ENCODE measurements at regions not wholly inside any gene's neighbourhood (a gene's known extent, or its start where the extent isn't known, plus 50 kb on each side); places are given as distances from the start of the nearest gene placed in this dataset.
"Not testable (repeated sequence)": the region's sequence is repeated elsewhere in the genome, so short reads cannot be mapped to it uniquely, and the experiment has no call there.

- DNase-seq, result peak; percentile 8
Observed at GRCh38 chr4:156146571-156146970, 192.9 kb upstream of the CTSO start.

- DNase-seq, result no peak
Observed at GRCh38 chr4:156144961-156145360, 191.3 kb upstream of the CTSO start.

GRCh38 chr4:156138781-156139280, 185.2 kb upstream of the CTSO start:
- no peak for DNase-seq

GRCh38 chr4:156137679-156138473, 184.2 kb upstream of the CTSO start:
- no peak for DNase-seq

GRCh38 chr4:156132196-156132595, 178.5 kb upstream of the CTSO start:
- no peak for DNase-seq

- no peak for DNase-seq
Observed at GRCh38 chr4:156128616-156129015, 174.9 kb upstream of the CTSO start.

GRCh38 chr4:156118507-156119220, 165.0 kb upstream of the CTSO start:
- DNase-seq, result no peak

- DNase-seq, result no peak
Observed at GRCh38 chr4:156117743-156118142, 164.1 kb upstream of the CTSO start.

- no peak for DNase-seq
Observed at GRCh38 chr4:156116991-156117390, 163.3 kb upstream of the CTSO start.

GRCh38 chr4:156113138-156113765, 159.6 kb upstream of the CTSO start:
- peak; percentile 28 for DNase-seq

- no peak for DNase-seq
Observed at GRCh38 chr4:156111686-156112085, 158.0 kb upstream of the CTSO start.

GRCh38 chr4:156109943-156110900, 156.6 kb upstream of the CTSO start:
- DNase-seq, result peak; percentile 79

- not testable (repeated sequence) for DNase-seq
Observed at GRCh38 chr4:156109087-156109486, 155.4 kb upstream of the CTSO start.

GRCh38 chr4:156103311-156103710, 149.6 kb upstream of the CTSO start:
- peak; percentile 40 for DNase-seq

- peak; percentile 52 for DNase-seq
Observed at GRCh38 chr4:156102411-156102810, 148.7 kb upstream of the CTSO start.

GRCh38 chr4:156101571-156101970, 147.9 kb upstream of the CTSO start:
- DNase-seq, result peak; percentile 40

GRCh38 chr4:156100651-156101050, 147.0 kb upstream of the CTSO start:
- DNase-seq, result no peak

GRCh38 chr4:156098805-156099204, 145.1 kb upstream of the CTSO start:
- DNase-seq, result no peak

- no peak for DNase-seq
Observed at GRCh38 chr4:156085100-156085499, 131.4 kb upstream of the CTSO start.

- DNase-seq, result no peak
Observed at GRCh38 chr4:156084373-156084772, 130.7 kb upstream of the CTSO start.

GRCh38 chr4:156073976-156074375, 120.3 kb upstream of the CTSO start:
- no peak for DNase-seq

- DNase-seq, result no peak
Observed at GRCh38 chr4:156060661-156061060, 107.0 kb upstream of the CTSO start.
